ENCODE measurements at regions not wholly inside any gene's neighbourhood (a gene's known extent, or its start where the extent isn't known, plus 50 kb on each side); places are given as distances from the start of the nearest gene placed in this dataset.

DNA sequence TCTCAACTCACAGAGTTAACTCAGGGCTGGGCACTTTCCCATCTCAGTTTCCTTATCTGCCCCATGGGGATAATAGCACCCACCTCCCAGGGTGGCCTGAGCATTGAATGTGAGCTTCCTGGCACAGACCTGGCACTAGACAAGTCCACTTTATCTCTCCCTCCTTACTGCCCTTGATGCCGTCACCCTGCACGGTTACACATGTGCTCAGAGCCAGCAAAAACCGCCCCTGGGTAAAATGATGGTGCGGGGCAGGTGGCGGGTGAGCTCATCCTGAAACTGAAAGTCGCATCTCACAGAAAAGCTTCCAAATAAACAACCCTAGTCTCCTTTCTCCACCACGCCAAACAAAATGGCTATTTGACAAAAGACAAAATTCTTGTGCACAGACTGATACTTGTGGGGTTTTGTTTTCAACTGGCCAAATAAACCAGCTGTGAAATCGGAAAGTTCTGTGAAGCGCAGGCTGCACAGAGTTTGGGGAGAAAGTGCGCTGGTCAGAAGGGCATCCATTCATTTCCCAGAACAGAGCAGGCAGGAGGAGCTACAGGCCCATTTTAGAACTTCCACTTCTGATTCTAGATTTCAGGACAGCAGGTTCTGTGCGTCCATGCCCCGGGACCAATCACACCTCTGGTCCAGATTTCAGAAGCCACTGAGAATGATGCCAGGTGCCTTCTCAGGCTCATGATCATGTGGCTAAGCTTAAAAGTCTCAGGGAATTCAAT, 138.1 kb downstream of the SHANK2 start:
- no peak overlapping the region for H4K91ac ChIP-seq (replicated peaks; ENCODE audit: insufficient read length, low read length)
- H2AK5ac ChIP-seq (ENCODE audit: low read depth, low read length): no peak overlapping the region
- H2BK12ac ChIP-seq (ENCODE audit: low read depth, low read length): no peak overlapping the region
- H2BK15ac ChIP-seq (ENCODE audit: low read length): no peak overlapping the region
- peaks cover 5 to 17% (median 5%) of the 10 kb centered on the region in 4 experiments; a peak in 5 of 8 replicates for H3K36me3 ChIP-seq (ENCODE audit: control insufficient read depth in 2 of 4, insufficient read depth in 4 of 4, low read length in 3 of 4)
- no peaks in the 10 kb centered on the region; a peak in 2 of 4 replicates for H3K79me2 ChIP-seq (ENCODE audit: control insufficient read depth in 1 of 2, insufficient read depth in 2 of 2, low read length in 2 of 2)
- H3K14ac ChIP-seq (ENCODE audit: insufficient read length): no peak overlapping the region
- H3K4ac ChIP-seq (replicated peaks; ENCODE audit: insufficient read length, low read depth, low read length): no peak overlapping the region
- H4K8ac ChIP-seq (ENCODE audit: extremely low read depth, insufficient read depth, low read length): no peak overlapping the region
- H3K27me3 ChIP-seq (replicated peaks in 1 of 4; ENCODE audit: control insufficient read depth in 3 of 4, extremely low read depth in 1 of 4, insufficient read depth in 3 of 4, low read length in 3 of 4): no peaks in the 10 kb centered on the region
- H4K5ac ChIP-seq (ENCODE audit: insufficient read length, low read depth, low read length): no peak overlapping the region
- no peak overlapping the region for H2BK120ac ChIP-seq (replicated peaks; ENCODE audit: low read depth, low read length)
- no peaks in the 10 kb centered on the region for H3K23me2 ChIP-seq (ENCODE audit: low read depth, low read length)
- H3K4me2 ChIP-seq (ENCODE audit: insufficient read depth in 1 of 2, low read depth in 2 of 2, low read length in 2 of 2): no peak overlapping the region
- no peak overlapping the region for H3K23ac ChIP-seq (ENCODE audit: insufficient read length)
- 92% methylated on average over 12 of the region's 12 CpGs; no CpG with 5 or more reads in 1 of the 2 experiments for WGBS, 2 experiments (ENCODE audit: extremely low coverage in 1 of 2, insufficient coverage in 1 of 2, insufficient read length in 1 of 2, insufficient replicate concordance in 2 of 2, low coverage in 1 of 2, low lambda C conversion rate in 2 of 2, missing lambda C conversion rate in 1 of 2)
- peaks cover 2 to 3% of the 10 kb centered on the region in 2 experiments for H4K20me1 ChIP-seq (replicated peaks in 1 of 2; ENCODE audit: control insufficient read depth in 1 of 2, insufficient read depth in 2 of 2, low read length in 2 of 2)
- POLR2A ChIA-PET (ENCODE audit: partially characterized antibody): interaction anchor here (1.8 kb wide), 1 partner anchor 17 kb away, joined by 3 read pairs; no protein-coding TSS in a partner anchor
- H3K27ac ChIP-seq (ENCODE audit: low read depth, low read length): no peak overlapping the region
- CTCF ChIA-PET (ENCODE audit: partially characterized antibody): interaction anchor here (0.5 to 1.7 kb wide), 12 partner anchors 20 to 698 kb away, joined by 3 to 9 read pairs (median 3); no protein-coding TSS in a partner anchor
- no peaks in the 10 kb centered on the region for H3K9me3 ChIP-seq (ENCODE audit: insufficient read depth in 2 of 2, low read depth in 1 of 2, low read length in 1 of 2)
- H3K4me3 ChIP-seq (ENCODE audit: extremely low read depth in 1 of 4, insufficient read depth in 2 of 4, low read depth in 3 of 4, low read length in 4 of 4): no peak overlapping the region
- H2BK5ac ChIP-seq (ENCODE audit: low read depth, low read length): no peak overlapping the region
- FAIRE-seq (no peak), DNase-seq (ENCODE audit: low read depth in 1 of 2, low spot score in 2 of 2) (no peak)
- no peak overlapping the region for H3K9ac ChIP-seq (replicated peaks in 1 of 4; ENCODE audit: extremely low read depth in 1 of 4, low read depth in 3 of 4, low read length in 3 of 4)
- H3K4me1 ChIP-seq (replicated peaks in 1 of 4; ENCODE audit: control insufficient read depth in 3 of 4, insufficient read depth in 4 of 4, low read length in 3 of 4): peaks cover 0 to 13% (median 6%) of the 10 kb centered on the region in 4 experiments; a peak in 6 of 7 replicates
- H3K56ac ChIP-seq (replicated peaks; ENCODE audit: insufficient read length, low read depth, low read length): no peak overlapping the region
- no peaks in the 10 kb centered on the region; the same call in none of the 2 replicates for H3K79me1 ChIP-seq (ENCODE audit: low read depth, low read length)
- H2AFZ ChIP-seq (ENCODE audit: low read length): no peak overlapping the region
- no peak overlapping the region for H2BK20ac ChIP-seq (ENCODE audit: low read length)
- H3K18ac ChIP-seq (ENCODE audit: extremely low read depth, low read length): no peak overlapping the region
- no peak for TF ChIP-seq SP4 (IDR thresholded peaks at IDR 0.05; ENCODE audit: low read length)
- no peak for TF ChIP-seq TCF12 (IDR thresholded peaks at IDR 0.05; ENCODE audit: low read depth, low read length)
- no peak for TF ChIP-seq RXRA (IDR thresholded peaks at IDR 0.05; ENCODE audit: insufficient read depth, low read depth, low read length)
- no peak for TF ChIP-seq ASH2L (IDR thresholded peaks at IDR 0.05; ENCODE audit: low read length)
- no peak for TF ChIP-seq BRCA1 (IDR thresholded peaks at IDR 0.05; ENCODE audit: low read depth, low read length)
- TF ChIP-seq EGR1 (IDR thresholded peaks at IDR 0.05; ENCODE audit: borderline replicate concordance, low read depth, low read length): no peak
- TF ChIP-seq CHD2 (IDR thresholded peaks at IDR 0.05; ENCODE audit: low read length): no peak
- no peak for TF ChIP-seq CBX8 (IDR thresholded peaks at IDR 0.05; ENCODE audit: borderline replicate concordance, low read depth, low read length)
- no peak for TF ChIP-seq SP2 (IDR thresholded peaks at IDR 0.05; ENCODE audit: low read length)
- TF ChIP-seq JUND (IDR thresholded peaks at IDR 0.05; ENCODE audit: low read length): no peak
- no peak for TF ChIP-seq KDM5A (IDR thresholded peaks at IDR 0.05; ENCODE audit: low read length)
- no peak for TF ChIP-seq CEBPB (IDR thresholded peaks at IDR 0.05; ENCODE audit: low read depth, low read length)
- TF ChIP-seq HDAC6 (IDR thresholded peaks at IDR 0.05; ENCODE audit: low read depth, low read length): no peak
- TF ChIP-seq MAFK (IDR thresholded peaks at IDR 0.05; ENCODE audit: low read depth, low read length): no peak
- TF ChIP-seq GABPA (IDR thresholded peaks at IDR 0.05; ENCODE audit: borderline replicate concordance, insufficient read depth, low read length): no peak

All from H1 (cell line).